ENCODE measurements at regions not wholly inside any gene's neighbourhood (a gene's known extent, or its start where the extent isn't known, plus 50 kb on each side); places are given as distances from the start of the nearest gene placed in this dataset.

DNA sequence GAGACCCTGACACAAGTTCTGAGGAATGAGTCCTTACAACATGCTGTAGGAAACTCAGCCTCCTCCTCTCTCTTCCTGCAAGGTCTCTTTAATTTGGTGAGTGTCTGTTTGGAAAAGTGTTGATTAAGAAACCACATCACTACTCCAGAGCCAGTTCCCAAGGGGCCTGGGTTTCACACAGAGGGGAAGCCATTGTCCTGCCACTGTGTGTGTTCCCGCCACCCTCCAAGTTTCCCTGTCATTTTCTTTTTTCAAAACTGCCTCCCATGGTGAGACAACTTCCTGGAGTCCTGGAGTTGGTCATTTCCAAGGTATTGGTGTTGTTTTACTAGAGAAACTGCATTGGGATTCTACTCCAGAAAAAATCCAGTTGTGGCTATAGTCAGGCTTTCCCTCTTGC lies 232.0 kb upstream of the PARD3B start:
- no peak for DNase-seq (ENCODE audit: extremely low read depth, low read depth, low spot score)

DNA sequence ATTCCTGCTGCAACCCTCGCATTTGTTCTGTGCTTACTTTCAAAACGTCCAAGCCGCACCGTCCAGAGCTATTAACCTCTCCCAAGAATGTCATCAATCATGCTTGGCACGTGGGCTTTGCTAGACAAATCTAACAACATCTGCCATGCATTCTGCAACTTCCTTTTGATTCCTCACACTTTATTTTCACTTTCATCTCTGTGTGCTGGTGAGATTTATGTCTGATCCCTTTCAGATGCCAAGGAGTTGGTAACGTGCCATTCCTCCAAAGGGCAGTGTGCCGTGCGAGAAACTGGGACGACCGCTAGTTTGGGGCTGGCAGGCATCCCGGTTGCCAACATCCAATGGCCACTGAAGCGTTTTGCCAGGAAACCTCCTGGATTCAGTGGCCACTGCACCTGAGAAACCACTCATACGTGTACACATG lies 230.0 kb upstream of the PARD3B start:
- DNase-seq (ENCODE audit: extremely low read depth, low read depth, low spot score): no peak

- no peak for DNase-seq (ENCODE audit: extremely low read depth, low read depth, low spot score)
Observed at GRCh38 chr2:204317640-204318039, 227.6 kb upstream of the PARD3B start.

- no peak for DNase-seq (ENCODE audit: extremely low read depth, low read depth, low spot score)
Observed at GRCh38 chr2:204321027-204321800, 224.1 kb upstream of the PARD3B start.

GRCh38 chr2:204321910-204322751 lies 223.1 kb upstream of the PARD3B start:
- peak; percentile 93 for DNase-seq (ENCODE audit: extremely low read depth, low read depth, low spot score)

DNA sequence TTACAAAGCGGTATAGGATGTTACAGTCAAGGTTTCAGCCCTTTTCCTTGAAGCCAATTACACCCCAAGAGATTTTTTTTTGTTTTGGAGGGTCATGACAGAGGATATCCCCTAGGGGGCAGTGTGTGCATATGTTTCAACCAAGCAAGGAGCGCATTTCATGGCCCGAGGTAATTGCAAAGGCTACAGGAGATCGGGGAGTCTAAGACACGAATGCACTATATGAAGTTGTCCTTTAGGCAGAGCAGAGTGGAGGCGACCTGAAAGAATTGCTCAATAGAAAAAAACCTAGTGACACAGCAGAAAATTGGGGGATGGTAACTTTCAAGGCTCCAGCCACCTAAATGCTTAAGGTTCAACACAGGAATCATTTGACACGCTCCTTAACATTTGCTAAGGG lies 219.8 kb upstream of the PARD3B start:
- peak; percentile 90 for DNase-seq (ENCODE audit: extremely low read depth, low read depth, low spot score)

DNA sequence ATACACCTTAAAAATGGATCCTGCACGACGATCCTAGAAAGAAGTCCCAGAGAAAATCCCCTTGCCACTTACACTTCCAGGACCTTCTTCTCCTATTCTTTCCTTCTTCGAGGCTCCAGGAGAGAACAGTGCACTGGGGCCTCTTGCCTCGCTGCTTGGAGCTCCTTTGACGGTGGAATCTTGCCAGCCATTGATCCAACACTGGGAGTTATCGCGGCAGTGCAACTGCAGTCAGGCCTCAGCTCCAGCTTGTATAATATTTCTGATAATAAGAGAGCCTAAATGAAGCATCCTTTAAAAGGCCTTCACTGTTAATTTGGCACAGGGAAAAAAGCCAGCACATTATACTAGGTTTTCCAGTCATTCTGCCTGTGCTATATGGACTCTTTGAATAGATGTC lies 216.9 kb upstream of the PARD3B start:
- no peak for DNase-seq (ENCODE audit: extremely low read depth, low read depth, low spot score)

DNA sequence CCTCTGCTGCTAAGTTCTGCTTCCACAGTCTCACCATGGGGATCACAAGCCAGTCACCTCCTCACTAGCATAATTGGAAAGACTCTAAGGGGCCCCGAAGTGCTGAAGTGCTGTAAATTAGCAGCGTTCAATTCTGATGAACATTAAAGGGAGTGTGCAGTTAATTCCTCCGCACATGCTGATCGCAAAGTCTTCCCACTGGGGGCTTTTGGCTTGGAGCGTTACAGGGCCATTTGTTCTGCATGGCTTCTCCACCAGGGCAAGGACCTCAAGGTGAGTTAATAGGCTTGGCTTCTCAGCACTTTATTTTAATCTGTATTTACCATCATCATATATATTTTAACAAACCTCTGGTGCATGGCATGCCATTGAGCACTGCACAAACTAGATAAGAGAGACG lies 216.3 kb upstream of the PARD3B start:
- DNase-seq (ENCODE audit: extremely low read depth, low read depth, low spot score): no peak

DNA sequence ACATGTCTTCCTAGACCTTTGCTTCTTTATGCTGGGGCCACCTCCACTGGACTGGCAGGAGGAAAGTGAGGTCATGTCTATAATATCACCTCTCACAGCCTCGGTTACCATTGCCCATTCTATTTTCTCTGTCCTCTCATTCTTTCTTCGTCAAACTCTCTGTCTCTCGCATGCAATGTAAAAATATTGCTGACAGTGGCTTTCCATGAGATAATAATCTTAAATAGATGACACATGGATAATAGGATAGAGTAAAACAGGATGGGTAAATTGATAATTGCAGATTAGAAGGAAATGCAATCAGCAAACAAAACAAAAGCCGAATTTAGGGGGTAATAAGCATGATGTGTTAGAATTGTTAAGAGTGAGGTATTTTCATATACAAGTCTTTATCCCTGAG lies 215.7 kb upstream of the PARD3B start:
- DNase-seq (ENCODE audit: extremely low read depth, low read depth, low spot score): no peak

DNA sequence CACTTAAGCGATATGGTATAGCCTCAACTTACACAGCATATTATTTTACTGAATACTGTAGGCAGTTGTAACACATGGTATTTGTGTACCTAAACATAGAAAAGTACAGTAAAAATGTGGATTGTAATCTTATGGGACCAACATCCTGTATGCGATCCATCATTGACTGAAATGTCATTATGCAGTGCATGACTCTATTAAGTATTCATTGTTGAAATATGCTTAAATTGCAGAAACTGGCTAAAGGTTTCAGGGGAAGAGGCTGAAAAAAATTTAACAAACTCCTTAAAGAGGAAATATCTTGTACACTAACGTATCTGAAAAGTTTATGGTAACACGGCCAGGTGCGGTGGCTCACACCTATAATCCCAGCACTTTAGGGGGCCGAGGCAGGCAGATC lies 214.1 kb upstream of the PARD3B start:
- no peak for DNase-seq (ENCODE audit: extremely low read depth, low read depth, low spot score)

GRCh38 chr2:204331988-204332387 lies 213.3 kb upstream of the PARD3B start:
- DNase-seq (ENCODE audit: extremely low read depth, low read depth, low spot score): no peak

DNA sequence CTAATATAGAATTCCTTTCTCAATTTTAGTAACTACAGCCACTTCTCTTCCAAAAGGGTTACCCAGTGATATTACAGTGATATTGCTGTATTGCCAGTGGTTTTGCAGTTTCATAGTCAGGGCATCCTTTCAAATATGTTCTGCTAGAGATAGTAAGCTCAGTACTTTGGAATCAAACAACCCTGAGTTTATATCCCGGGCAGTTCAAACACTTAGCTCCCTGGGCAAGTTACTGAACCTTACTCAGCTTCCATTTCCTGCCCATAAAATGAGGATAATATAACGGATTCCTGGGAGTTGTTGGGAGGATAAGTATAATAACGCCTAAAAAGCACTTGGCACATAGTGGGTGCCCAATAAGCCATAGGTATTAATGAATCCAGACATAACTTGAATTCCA lies 212.6 kb upstream of the PARD3B start:
- no peak for DNase-seq (ENCODE audit: extremely low read depth, low read depth, low spot score)

- DNase-seq (ENCODE audit: extremely low read depth, low read depth, low spot score): no peak
Observed at GRCh38 chr2:204333861-204334260, 211.4 kb upstream of the PARD3B start.

GRCh38 chr2:204335451-204336058 lies 209.7 kb upstream of the PARD3B start:
- DNase-seq (ENCODE audit: extremely low read depth, low read depth, low spot score): no peak

DNA sequence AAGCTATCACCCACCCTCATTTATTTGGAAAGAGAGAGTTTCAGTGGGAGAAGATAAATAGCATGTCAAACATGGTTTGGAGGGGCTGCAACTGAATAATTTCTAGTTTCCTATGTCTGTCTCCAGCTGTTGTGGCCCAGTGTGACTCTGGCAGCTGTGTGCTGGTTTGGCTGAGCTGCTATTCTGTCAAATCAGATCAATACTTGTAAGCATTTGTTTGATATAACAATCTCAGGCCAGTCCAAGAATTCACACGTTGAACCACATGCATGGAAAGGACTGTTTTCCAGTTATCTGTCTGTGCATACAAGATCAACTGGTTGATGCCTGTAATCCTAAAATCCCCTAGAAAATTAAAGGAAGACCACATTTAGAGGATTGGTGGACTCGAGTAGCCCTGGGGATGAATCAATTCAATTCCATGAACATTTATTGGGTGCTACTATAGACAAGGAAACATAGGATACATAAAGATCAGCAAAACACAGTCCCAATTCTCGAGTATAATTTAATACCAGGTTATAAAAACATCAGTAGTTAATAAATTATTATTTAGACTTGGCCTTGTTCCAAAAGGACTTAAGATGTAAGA lies 209.0 kb upstream of the PARD3B start:
- DNase-seq (ENCODE audit: extremely low read depth, low read depth, low spot score): no peak

- DNase-seq (ENCODE audit: extremely low read depth, low read depth, low spot score): no peak
Observed at GRCh38 chr2:204337638-204338037, 207.6 kb upstream of the PARD3B start.

DNA sequence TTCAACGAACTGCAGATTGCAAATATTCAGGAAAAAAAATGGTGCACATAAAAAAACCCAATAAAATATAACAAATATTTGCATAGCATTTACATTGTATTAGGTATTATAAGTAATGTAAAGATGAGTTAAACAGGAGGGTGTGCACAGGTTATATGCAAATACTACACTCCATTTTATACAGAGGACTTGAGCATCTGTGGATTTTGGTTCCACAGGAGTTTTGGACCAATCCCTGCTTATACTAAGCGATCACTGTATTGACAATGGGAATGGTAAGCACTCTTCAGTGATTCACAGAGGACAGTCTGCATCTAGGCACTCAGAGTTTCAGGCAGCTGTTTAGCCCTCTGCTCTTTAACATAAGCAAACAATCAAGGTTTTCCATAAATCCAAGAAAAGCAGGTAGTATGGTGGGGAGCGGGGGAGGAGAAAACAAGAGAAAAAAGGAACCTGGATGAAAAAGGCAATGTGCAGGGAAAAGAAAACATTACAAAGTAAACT lies 206.0 kb upstream of the PARD3B start:
- no peak for DNase-seq (ENCODE audit: extremely low read depth, low read depth, low spot score)

- DNase-seq (ENCODE audit: extremely low read depth, low read depth, low spot score): no peak
Observed at GRCh38 chr2:204340511-204340910, 204.8 kb upstream of the PARD3B start.

- no peak for DNase-seq (ENCODE audit: extremely low read depth, low read depth, low spot score)
Observed at GRCh38 chr2:204341887-204342276, 203.4 kb upstream of the PARD3B start.

GRCh38 chr2:204343685-204344084 lies 201.6 kb upstream of the PARD3B start:
- no peak for DNase-seq (ENCODE audit: extremely low read depth, low read depth, low spot score)

- no peak for DNase-seq (ENCODE audit: extremely low read depth, low read depth, low spot score)
Observed at GRCh38 chr2:204344119-204344518, 201.2 kb upstream of the PARD3B start.
